ENCODE measurements at regions not wholly inside any gene's neighbourhood (a gene's known extent, or its start where the extent isn't known, plus 50 kb on each side); places are given as distances from the start of the nearest gene placed in this dataset.

GRCh38 chr1:115430441-115431158, 92.6 kb upstream of the NGF start:
- TF ChIP-seq CTCF (IDR thresholded peaks at IDR 0.05) (no peak), POLR2A (IDR thresholded peaks at IDR 0.05) (no peak), EP300 (IDR thresholded peaks at IDR 0.05) (no peak), POLR2AphosphoS5 (IDR thresholded peaks at IDR 0.05) (no peak)
